ENCODE measurements at regions not wholly inside any gene's neighbourhood (a gene's known extent, or its start where the extent isn't known, plus 50 kb on each side); places are given as distances from the start of the nearest gene placed in this dataset.

DNA sequence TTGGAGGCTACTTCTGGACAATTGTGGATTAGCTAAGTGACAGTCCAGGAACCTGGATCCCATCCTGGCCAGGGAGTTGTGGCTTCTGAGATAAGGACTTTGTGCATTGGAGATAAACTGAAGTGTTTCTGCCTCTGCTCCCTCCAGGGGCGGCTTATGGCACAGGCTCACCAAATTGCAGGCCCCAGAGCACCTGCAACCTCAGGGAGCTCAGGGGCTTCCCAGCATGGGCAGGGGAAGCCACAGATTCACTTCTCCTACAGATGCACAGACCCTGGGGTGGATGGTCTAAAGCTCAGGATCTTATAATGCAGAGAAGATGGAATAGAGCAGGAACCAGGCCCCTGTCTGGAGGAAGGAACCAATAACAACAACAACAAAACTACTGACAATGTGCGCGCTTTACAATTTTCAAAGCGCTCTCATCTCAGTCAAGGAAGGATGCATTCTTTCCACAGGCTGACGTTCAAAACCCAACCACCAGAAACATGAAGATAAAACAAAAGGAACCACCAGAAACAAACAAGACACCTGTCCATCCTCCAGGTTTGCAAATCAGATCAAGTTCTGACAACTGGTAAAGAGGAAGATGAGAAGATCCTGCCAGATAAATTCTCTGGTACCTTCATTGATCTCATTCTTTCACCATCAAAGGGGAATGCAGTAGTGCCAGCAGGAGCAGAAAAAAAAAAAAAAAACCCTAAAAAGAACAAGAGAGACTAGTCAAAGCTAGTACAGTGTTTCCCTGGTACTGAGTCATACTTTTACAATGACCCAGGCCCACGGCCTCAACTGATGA lies 121.0 kb upstream of the IRF2BP2 start:
- Histone ChIP-seq H3K27ac (ENCODE audit: low read depth, low read length) (no peak overlapping the region), H3K36me3 (ENCODE audit: control insufficient read depth, insufficient read depth, low read length) (no peaks in the 10 kb centered on the region), H3K9me3 (ENCODE audit: control insufficient read depth, insufficient read depth, low read length) (no peaks in the 10 kb centered on the region), H3K27me3 (ENCODE audit: control insufficient read depth, insufficient read depth, low read length) (no peaks in the 10 kb centered on the region), H3K4me1 (ENCODE audit: control insufficient read depth, insufficient read depth, low read length) (peaks cover 49% of the 10 kb centered on the region), H3K4me3 (ENCODE audit: low read depth, low read length) (no peak overlapping the region)
- no peak for DNase-seq (ENCODE audit: low read depth in 4 of 6, low spot score in 6 of 6)
- WGBS (ENCODE audit: insufficient coverage), result 80% methylated on average over 4 of the region's 6 CpGs

DNA sequence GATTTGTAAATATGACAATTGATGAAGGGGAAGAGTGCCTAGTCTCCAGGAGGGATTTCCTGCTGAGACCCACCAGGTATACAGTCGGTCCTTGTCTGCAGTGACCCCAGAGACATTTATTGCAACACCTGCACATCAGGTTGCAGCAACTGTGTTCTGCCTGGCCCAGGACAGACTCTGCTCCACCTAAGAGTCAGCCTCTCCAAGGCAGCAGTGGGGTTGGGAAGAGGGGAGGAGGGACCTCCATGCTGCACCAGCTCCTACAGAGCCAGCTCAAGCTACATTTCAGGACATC lies 120.4 kb upstream of the IRF2BP2 start:
- Histone ChIP-seq H3K4me1 (ENCODE audit: control insufficient read depth, insufficient read depth, low read length) (peaks cover 49% of the 10 kb centered on the region), H3K27ac (ENCODE audit: low read depth, low read length) (no peak overlapping the region)

DNA sequence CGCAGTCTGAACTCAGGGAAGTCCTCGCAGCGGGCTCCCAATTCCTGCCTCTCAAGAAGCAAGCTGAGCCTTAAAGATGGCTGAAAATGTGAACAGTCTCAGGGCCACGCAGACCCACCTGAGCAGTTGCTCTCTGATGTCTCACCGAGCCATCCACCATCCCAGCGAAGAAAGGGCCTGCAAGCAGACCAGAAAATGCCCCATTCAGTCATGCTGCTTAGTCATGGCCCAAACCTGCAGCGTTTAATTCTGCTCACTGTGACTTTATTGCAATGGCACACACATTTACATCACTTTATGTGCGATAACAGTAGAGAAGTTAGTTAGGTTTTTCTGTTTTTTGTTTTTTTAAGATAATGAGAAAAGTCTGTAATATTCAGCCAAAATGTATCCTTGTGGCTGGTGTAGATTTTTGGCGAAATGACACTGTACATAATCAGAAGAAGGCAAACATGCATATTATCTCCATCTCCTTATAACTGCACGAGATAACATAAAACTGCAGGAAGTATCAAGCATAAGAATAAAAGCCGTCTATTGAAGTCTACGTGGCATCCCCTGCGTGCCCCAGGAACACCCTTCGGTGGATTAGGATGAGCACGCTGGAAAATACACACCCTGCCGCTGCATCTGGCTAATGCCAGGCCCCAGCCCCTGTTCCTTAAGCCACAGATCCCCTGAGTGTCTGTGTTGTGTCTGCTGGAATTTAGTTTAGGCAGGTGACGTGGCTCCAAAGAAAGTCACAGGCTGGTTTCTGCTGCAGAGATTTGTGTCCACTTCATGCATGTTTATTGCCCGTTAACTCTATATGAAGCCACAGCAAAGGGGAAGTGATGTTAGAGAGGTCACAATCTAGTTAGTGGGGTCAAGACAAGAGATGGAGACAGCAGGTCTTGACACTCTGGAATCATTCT lies 119.8 kb upstream of the IRF2BP2 start:
- Histone ChIP-seq H3K9me3 (ENCODE audit: control insufficient read depth, insufficient read depth, low read length) (no peaks in the 10 kb centered on the region), H3K27ac (ENCODE audit: low read depth, low read length) (no peak overlapping the region), H3K4me1 (ENCODE audit: control insufficient read depth, insufficient read depth, low read length) (peaks cover 49% of the 10 kb centered on the region), H3K27me3 (ENCODE audit: control insufficient read depth, insufficient read depth, low read length) (no peaks in the 10 kb centered on the region), H3K4me3 (ENCODE audit: low read depth, low read length) (no peak overlapping the region), H3K36me3 (ENCODE audit: control insufficient read depth, insufficient read depth, low read length) (no peaks in the 10 kb centered on the region)
- 93% methylated on average over 15 of the region's 18 CpGs for WGBS (ENCODE audit: insufficient coverage)
- DNase-seq (ENCODE audit: low read depth in 4 of 6, low spot score in 6 of 6), result peak in 1 of 6 donors; percentile 45

More for the DNA sequence above, 120.4 kb upstream of the IRF2BP2 start:
- H3K36me3 ChIP-seq (ENCODE audit: control insufficient read depth, insufficient read depth, low read length), result no peaks in the 10 kb centered on the region
- no peaks in the 10 kb centered on the region for H3K9me3 ChIP-seq (ENCODE audit: control insufficient read depth, insufficient read depth, low read length)
- H3K4me3 ChIP-seq (ENCODE audit: low read depth, low read length), result no peak overlapping the region
- DNase-seq (ENCODE audit: low read depth in 4 of 6, low spot score in 6 of 6), result no peak
- H3K27me3 ChIP-seq (ENCODE audit: control insufficient read depth, insufficient read depth, low read length), result no peaks in the 10 kb centered on the region
- whole genome bisulfite sequencing (ENCODE audit: insufficient coverage), result no CpG with 5 or more reads among the region's 1 CpG

DNA sequence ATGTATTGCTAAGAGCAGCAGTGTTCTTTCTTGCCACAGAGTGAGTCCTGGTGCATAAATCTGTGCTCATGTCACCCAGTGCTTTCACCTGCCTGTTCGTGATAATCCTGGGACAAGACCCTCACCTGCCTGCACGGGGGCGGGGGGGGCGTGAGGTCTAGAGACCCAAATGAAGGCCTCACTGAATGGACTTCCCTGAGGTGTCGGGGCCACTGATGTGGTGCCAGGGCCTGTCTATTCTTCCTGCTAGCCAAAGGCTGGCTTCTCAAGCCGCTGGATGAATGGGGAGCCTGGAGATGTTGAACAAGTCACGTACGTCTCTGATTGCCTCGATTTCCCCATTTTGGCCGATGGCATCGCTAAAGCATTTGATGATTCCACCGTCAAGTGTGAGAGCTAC lies 118.8 kb upstream of the IRF2BP2 start:
- no peak for DNase-seq (ENCODE audit: low read depth in 4 of 6, low spot score in 6 of 6)
- H3K9me3 ChIP-seq (ENCODE audit: control insufficient read depth, insufficient read depth, low read length), result no peaks in the 10 kb centered on the region
- H3K27me3 ChIP-seq (ENCODE audit: control insufficient read depth, insufficient read depth, low read length), result no peaks in the 10 kb centered on the region
- no peaks in the 10 kb centered on the region for H3K36me3 ChIP-seq (ENCODE audit: control insufficient read depth, insufficient read depth, low read length)
- no peak overlapping the region for H3K4me3 ChIP-seq (ENCODE audit: low read depth, low read length)
- H3K27ac ChIP-seq (ENCODE audit: low read depth, low read length), result no peak overlapping the region
- WGBS (ENCODE audit: insufficient coverage), result 95% methylated on average over 6 of the region's 12 CpGs
- peaks cover 53% of the 10 kb centered on the region for H3K4me1 ChIP-seq (ENCODE audit: control insufficient read depth, insufficient read depth, low read length)

DNA sequence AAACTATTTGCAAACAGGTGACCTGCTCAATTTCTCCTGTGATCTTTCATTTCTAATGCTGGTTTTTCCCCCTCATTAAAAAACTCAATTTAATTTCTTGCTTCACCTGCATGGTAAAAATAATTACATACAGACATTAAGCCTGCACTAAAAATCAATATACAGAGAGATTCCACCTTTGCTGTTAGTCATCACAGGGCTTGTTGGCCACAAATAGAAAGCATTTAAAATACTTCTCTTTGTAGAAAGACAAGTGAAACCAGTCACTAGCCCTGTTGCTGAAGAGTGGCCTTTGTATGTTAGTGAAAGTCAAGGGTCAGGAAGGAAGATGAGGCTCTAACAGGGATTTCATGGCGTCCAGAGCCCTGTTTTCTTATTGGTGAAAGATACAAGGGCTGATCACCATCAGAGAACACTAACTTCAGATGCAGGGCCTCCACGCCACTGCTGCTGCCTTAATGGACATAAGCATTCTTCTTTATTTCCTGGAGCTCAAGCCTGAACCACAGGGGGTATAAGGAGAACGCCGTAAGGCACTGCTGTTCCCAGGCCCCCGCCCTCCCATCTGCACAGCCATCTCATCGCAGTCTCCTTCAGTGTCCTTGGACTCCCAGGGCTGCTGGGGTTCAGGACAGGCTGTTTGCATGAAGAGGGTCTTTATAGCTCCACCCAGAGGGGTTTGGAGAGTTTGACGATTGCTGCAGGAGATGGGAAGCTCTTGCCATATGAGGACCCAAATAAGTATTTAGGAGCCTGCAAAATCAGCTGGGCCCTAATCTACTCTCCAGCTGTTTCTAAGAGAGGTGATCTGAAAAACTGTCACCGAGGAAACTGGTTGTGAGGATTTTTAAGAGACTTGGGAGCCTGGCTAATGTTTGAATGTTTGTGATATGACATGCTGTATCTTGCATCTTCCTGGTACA lies 117.3 kb upstream of the IRF2BP2 start:
- H3K36me3 ChIP-seq (ENCODE audit: control insufficient read depth, insufficient read depth, low read length), result no peaks in the 10 kb centered on the region
- no peaks in the 10 kb centered on the region for H3K9me3 ChIP-seq (ENCODE audit: control insufficient read depth, insufficient read depth, low read length)
- peak in 1 of 6 donors; percentile 53 for DNase-seq (ENCODE audit: low read depth in 4 of 6, low spot score in 6 of 6)
- H3K27me3 ChIP-seq (ENCODE audit: control insufficient read depth, insufficient read depth, low read length), result no peaks in the 10 kb centered on the region
- peaks cover 67% of the 10 kb centered on the region for H3K4me1 ChIP-seq (ENCODE audit: control insufficient read depth, insufficient read depth, low read length)
- 53% methylated on average over 4 of the region's 8 CpGs for WGBS (ENCODE audit: insufficient coverage)
- peak overlapping the region; percentile 99 for H3K27ac ChIP-seq (ENCODE audit: low read depth, low read length)
- H3K4me3 ChIP-seq (ENCODE audit: low read depth, low read length), result no peak overlapping the region

DNA sequence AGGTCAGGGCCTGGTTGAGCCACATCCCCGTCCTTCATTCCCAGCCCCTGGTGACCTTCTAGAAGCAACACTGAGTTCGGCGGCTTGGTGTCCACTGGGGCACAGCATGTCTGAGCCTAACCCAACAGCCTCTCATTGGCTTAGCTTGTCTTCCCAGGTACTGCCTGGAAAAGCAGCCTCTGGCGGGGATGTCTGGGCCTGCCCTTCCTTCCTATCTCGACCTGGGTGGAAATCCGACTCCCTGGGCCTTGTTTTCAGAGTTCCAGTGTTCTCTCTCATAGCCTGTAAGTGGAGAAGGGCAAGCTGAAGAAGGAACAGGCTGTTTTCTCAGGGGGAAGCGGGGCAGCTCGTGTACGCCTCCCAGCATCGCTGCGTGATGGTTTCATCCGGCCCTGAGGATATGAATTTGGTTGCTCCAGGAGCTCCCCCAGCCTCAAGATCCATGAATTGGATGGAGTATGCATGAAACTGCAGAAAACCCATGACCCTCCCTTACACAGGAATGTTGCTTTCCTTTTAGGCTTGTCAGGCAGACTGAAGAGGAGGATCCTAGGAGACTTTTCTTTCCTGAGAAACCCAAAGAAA lies 116.5 kb upstream of the IRF2BP2 start:
- Histone ChIP-seq H3K36me3 (ENCODE audit: control insufficient read depth, insufficient read depth, low read length) (no peaks in the 10 kb centered on the region), H3K4me3 (ENCODE audit: low read depth, low read length) (no peak overlapping the region), H3K27ac (ENCODE audit: low read depth, low read length) (peak overlapping the region; percentile 99)

DNA sequence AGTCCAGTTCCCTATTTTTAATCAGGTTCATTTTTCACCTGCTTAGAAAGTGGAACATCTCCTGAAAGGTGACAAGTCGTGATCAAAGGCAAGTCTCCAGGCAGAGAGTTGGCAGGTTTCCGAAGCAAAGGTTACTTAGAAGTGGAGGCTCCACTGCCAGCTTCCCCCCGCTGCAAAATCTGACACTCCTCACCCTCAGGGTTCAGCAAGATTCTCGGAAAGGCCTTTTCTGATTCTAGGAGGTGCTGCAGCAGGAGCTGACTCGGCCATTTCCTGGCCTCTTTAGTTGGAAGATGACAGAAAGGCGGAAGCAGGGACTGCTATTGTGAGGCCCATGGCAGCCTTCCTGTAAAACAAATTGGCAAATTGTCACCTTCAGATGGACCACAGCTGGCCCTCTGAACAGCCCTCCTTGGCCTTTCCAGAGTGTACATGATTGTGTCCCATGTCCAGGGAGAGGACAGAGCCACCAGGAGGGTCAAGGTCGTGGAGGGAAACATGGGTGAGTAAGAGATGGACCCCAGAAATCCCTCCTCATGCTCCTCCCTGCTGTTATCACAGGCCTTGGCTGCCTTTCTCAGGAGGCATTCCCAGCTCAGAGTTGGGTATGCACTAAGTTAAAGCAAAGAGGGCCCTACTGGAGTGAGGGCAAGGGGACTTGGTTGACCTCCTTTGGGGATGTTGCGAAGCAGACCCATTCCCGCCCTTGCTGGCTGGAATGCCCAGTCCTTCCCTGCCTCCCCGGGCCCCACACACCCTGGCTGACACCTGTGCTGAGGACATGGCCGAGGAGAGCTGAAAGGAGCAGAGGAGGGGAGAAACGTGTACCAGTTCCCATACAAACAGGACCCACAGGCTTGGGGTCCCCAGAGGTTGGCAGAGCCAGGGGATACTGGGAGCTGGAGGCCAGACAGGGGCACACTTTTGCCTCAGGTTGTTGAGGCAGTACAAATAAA lies 115.5 kb upstream of the IRF2BP2 start:
- Histone ChIP-seq H3K27ac (ENCODE audit: low read depth, low read length) (peak overlapping the region; percentile 99), H3K27me3 (ENCODE audit: control insufficient read depth, insufficient read depth, low read length) (no peaks in the 10 kb centered on the region), H3K4me3 (ENCODE audit: low read depth, low read length) (no peak overlapping the region), H3K4me1 (ENCODE audit: control insufficient read depth, insufficient read depth, low read length) (peaks cover 76% of the 10 kb centered on the region), H3K9me3 (ENCODE audit: control insufficient read depth, insufficient read depth, low read length) (no peaks in the 10 kb centered on the region), H3K36me3 (ENCODE audit: control insufficient read depth, insufficient read depth, low read length) (no peaks in the 10 kb centered on the region)
- DNase-seq (ENCODE audit: low read depth in 4 of 6, low spot score in 6 of 6), result peak in 2 of 6 donors; percentile 67 to 77
- WGBS (ENCODE audit: insufficient coverage), result 55% methylated on average over 10 of the region's 12 CpGs

More for the DNA sequence above, 116.5 kb upstream of the IRF2BP2 start:
- no peak for DNase-seq (ENCODE audit: low read depth in 4 of 6, low spot score in 6 of 6)
- Histone ChIP-seq H3K27me3 (ENCODE audit: control insufficient read depth, insufficient read depth, low read length) (no peaks in the 10 kb centered on the region), H3K4me1 (ENCODE audit: control insufficient read depth, insufficient read depth, low read length) (peaks cover 69% of the 10 kb centered on the region), H3K9me3 (ENCODE audit: control insufficient read depth, insufficient read depth, low read length) (no peaks in the 10 kb centered on the region)
- WGBS (ENCODE audit: insufficient coverage), result 77% methylated on average over 6 of the region's 12 CpGs

DNA sequence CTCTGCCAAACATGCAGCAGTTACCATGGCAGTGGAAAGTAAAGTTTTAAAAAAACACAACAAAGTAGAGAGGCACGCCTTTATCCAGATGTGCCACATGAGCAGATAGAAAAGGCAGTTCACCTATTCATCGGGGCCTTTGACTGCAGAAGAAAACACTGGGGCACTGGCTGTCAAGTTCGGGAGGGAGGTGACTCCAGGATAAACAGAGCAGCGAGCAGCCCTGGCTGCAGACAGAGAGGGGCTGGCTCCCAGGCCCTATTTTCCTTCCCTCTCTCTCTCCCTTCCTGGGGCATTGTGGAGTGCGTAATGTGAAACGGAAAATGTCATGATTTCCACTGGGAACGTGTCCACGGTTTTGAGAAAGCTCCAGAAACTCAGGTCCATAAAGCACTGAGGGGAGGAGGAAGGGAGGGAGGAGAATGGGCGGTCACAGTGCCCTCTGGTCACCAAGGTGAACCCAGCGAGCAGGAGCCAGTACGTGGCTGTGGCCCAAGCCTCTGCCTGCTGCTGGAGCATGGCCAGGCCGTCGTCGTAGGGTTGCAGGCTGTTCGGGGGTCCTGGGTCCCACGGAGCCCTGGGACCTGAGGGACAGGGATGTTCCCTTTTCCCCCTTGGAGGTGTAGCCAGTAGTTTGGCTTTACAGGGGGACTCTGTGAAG lies 114.7 kb upstream of the IRF2BP2 start:
- 4% methylated on average over 14 of the region's 16 CpGs for WGBS (ENCODE audit: insufficient coverage)

More for the DNA sequence above, 114.7 kb upstream of the IRF2BP2 start:
- DNase-seq (ENCODE audit: low read depth in 4 of 6, low spot score in 6 of 6), result no peak
- no peaks in the 10 kb centered on the region for H3K27me3 ChIP-seq (ENCODE audit: control insufficient read depth, insufficient read depth, low read length)
- no peaks in the 10 kb centered on the region for H3K9me3 ChIP-seq (ENCODE audit: control insufficient read depth, insufficient read depth, low read length)
- no peaks in the 10 kb centered on the region for H3K36me3 ChIP-seq (ENCODE audit: control insufficient read depth, insufficient read depth, low read length)
- peak overlapping the region; percentile 99 for H3K27ac ChIP-seq (ENCODE audit: low read depth, low read length)
- H3K4me3 ChIP-seq (ENCODE audit: low read depth, low read length), result no peak overlapping the region
- H3K4me1 ChIP-seq (ENCODE audit: control insufficient read depth, insufficient read depth, low read length), result peaks cover 83% of the 10 kb centered on the region

Measured in spinal cord (tissue), 9 donors.